ENCODE measurements at regions not wholly inside any gene's neighbourhood (a gene's known extent, or its start where the extent isn't known, plus 50 kb on each side); places are given as distances from the start of the nearest gene placed in this dataset.

- TF ChIP-seq NR0B1 (IDR thresholded peaks at IDR 0.05; ENCODE audit: partially characterized antibody): no peak
- TF ChIP-seq NCOA1 (IDR thresholded peaks at IDR 0.05; ENCODE audit: low read depth): no peak
- no peak for TF ChIP-seq SIRT6 (IDR thresholded peaks at IDR 0.05; ENCODE audit: low read depth, low read length)
- no peak for TF ChIP-seq ZZZ3 (IDR thresholded peaks at IDR 0.05)
- TF ChIP-seq DPF2 (IDR thresholded peaks at IDR 0.05): no peak
- no peak for TF ChIP-seq MBD2 (IDR thresholded peaks at IDR 0.05; ENCODE audit: borderline replicate concordance, low read depth)
- no peak for TF ChIP-seq RAD51 (IDR thresholded peaks at IDR 0.05; ENCODE audit: borderline replicate concordance, low read depth)
- no peak for TF ChIP-seq HMGN3 (IDR thresholded peaks at IDR 0.05; ENCODE audit: borderline replicate concordance, extremely low read depth, insufficient read length, low read depth, low read length)
- TF ChIP-seq POLR2AphosphoS2 (IDR thresholded peaks at IDR 0.05; ENCODE audit: low read length): no peak
- no peak for TF ChIP-seq TCF7L2 (IDR thresholded peaks at IDR 0.05; ENCODE audit: low read depth, low read length)
- TF ChIP-seq FOXM1 (IDR thresholded peaks at IDR 0.05; ENCODE audit: low read depth): no peak
- TF ChIP-seq FOXM1 (CRISPR knock-in tag; IDR thresholded peaks at IDR 0.05; ENCODE audit: low read depth): no peak
These were observed 120.7 kb upstream of the SOD1 start for GRCh38 chr21:31538816-31539215.
